Epithelial cell of esophagus (primary cell): ENCODE measurements at regions not wholly inside any gene's neighbourhood (a gene's known extent, or its start where the extent isn't known, plus 50 kb on each side); places are given as distances from the start of the nearest gene placed in this dataset.

Source experiments
- DNase-seq: peaks from one replicate; pipeline ENCODE4 v3.0.0; 2010; ENCODE audit warnings: low read depth
- H3K4me3 ChIP-seq: 2 replicates; pipeline ENCODE4 v1.5.1; 2011; ENCODE audit warnings: mild to moderate bottlenecking, low read length, control low read depth
- TF ChIP-seq, protein P1 (sequence below): IDR thresholded peaks from 2 replicates; pipeline ENCODE4 v1.5.1; 2011; ENCODE audit warnings: low read depth, mild to moderate bottlenecking, low read length, control low read depth, inconsistent platforms; ENCODE audit not compliant: insufficient read depth; ENCODE audit errors: missing control alignments

- DNase-seq = no peak
- no peak overlapping the region for H3K4me3 ChIP-seq
- TF ChIP-seq, protein P1, sequence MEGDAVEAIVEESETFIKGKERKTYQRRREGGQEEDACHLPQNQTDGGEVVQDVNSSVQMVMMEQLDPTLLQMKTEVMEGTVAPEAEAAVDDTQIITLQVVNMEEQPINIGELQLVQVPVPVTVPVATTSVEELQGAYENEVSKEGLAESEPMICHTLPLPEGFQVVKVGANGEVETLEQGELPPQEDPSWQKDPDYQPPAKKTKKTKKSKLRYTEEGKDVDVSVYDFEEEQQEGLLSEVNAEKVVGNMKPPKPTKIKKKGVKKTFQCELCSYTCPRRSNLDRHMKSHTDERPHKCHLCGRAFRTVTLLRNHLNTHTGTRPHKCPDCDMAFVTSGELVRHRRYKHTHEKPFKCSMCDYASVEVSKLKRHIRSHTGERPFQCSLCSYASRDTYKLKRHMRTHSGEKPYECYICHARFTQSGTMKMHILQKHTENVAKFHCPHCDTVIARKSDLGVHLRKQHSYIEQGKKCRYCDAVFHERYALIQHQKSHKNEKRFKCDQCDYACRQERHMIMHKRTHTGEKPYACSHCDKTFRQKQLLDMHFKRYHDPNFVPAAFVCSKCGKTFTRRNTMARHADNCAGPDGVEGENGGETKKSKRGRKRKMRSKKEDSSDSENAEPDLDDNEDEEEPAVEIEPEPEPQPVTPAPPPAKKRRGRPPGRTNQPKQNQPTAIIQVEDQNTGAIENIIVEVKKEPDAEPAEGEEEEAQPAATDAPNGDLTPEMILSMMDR = no peak
Observed at GRCh38 chr3:24714436-24714835, 219.8 kb upstream of the THRB start.

GRCh38 chr3:24715171-24715792 lies 220.6 kb upstream of the THRB start:
- TF ChIP-seq, protein P1 = no peak
- no peak for DNase-seq

DNA sequence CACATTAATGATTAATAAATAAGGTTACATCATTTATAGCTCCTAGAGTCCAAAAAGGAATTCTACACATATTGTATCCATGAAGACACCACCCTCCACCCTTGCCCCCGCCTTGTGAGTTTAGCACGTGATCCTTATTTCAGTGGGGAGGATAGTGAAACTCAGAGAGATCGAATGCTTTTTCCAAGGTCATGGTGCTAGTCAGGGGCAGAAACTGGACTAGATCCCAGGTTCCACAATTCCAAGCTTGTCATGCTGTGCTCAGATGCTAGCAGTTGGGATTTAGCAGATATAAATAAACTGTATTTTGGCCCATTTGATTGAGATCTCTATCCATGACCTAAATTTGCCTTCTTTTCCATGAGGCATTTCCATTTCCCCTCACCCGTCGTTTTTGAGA lies 227.4 kb upstream of the THRB start:
- DNase-seq = no peak
- H3K4me3 ChIP-seq = no peak overlapping the region
- TF ChIP-seq, protein P1 = no peak

More at GRCh38 chr3:24715171-24715792, 220.6 kb upstream of the THRB start:
- no peak overlapping the region for H3K4me3 ChIP-seq

DNA sequence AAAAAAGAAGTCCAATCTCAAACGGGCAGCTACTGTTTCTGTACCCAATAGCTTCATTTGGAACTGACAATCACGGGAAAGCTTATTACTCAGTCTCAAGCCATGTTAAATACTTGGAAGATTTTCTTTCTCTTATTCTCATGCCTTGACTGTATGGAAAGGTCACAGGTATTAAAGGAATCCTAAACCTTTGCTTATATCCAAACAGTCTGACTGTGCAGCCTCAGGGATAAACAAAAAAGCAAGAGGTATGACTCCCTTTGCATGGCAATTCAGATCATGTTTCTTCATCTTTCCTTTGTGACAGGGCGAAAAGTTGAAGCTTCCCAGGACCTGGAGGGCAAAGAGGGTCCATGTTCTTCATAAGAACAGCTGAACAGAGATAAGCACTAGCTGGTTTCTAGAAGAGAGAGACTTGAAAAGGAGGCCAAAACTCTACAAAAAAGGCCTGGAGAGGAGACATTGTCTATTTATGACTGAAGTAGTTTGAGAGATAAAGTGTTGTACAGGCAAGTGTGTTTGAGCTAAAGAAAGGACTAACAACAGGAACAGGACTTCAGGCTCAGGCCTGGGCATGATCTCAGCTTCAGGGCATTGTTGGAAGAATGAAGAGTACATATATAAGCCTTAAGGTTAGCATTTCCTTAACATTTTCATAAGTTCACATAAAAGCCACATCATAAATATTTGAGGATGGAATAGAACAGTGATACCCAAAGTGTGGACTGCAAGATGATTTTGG lies 231.0 kb upstream of the THRB start:
- TF ChIP-seq, protein P1 = no peak
- H3K4me3 ChIP-seq = no peak overlapping the region
- peak; percentile 92 for DNase-seq

GRCh38 chr3:24726423-24726822 lies 231.8 kb upstream of the THRB start:
- TF ChIP-seq, protein P1 = no peak
- DNase-seq = no peak
- H3K4me3 ChIP-seq = no peak overlapping the region

- TF ChIP-seq, protein P1 = no peak
- peak; percentile 79 for DNase-seq
- H3K4me3 ChIP-seq = no peak overlapping the region
Observed at GRCh38 chr3:24730173-24730572, 235.5 kb upstream of the THRB start.
